ENCODE measurements at regions not wholly inside any gene's neighbourhood (a gene's known extent, or its start where the extent isn't known, plus 50 kb on each side); places are given as distances from the start of the nearest gene placed in this dataset.

GRCh38 chr5:89929834-89930233 is 479.7 kb downstream of the CETN3 start:
- DNase-seq = no peak
- no peak overlapping the region for H3K4me3 Mint-ChIP-seq (ENCODE audit: unreplicated experiment)
- no peaks in the 10 kb centered on the region for H3K9me3 Mint-ChIP-seq (ENCODE audit: unreplicated experiment)
- no peak overlapping the region for H3K27ac Mint-ChIP-seq (ENCODE audit: unreplicated experiment)
- H3K4me1 Mint-ChIP-seq (ENCODE audit: low read depth, unreplicated experiment) = no peaks in the 10 kb centered on the region
- no peaks in the 10 kb centered on the region for H3K36me3 Mint-ChIP-seq (ENCODE audit: unreplicated experiment)
- TF ChIP-seq CTCF (IDR thresholded peaks at IDR 0.05; ENCODE audit: partially characterized antibody, unreplicated experiment) = no peak
- no peaks in the 10 kb centered on the region for H3K27me3 Mint-ChIP-seq (ENCODE audit: unreplicated experiment)

GRCh38 chr5:89929173-89929572 is 480.4 kb downstream of the CETN3 start:
- Mint-ChIP-seq H3K36me3 (ENCODE audit: unreplicated experiment) (no peaks in the 10 kb centered on the region), H3K4me3 (ENCODE audit: unreplicated experiment) (no peak overlapping the region), H3K27ac (ENCODE audit: unreplicated experiment) (no peak overlapping the region), H3K9me3 (ENCODE audit: unreplicated experiment) (no peaks in the 10 kb centered on the region), H3K27me3 (ENCODE audit: unreplicated experiment) (no peaks in the 10 kb centered on the region), H3K4me1 (ENCODE audit: low read depth, unreplicated experiment) (no peaks in the 10 kb centered on the region)
- no peak for TF ChIP-seq CTCF (IDR thresholded peaks at IDR 0.05; ENCODE audit: partially characterized antibody, unreplicated experiment)
- no peak for DNase-seq

- Mint-ChIP-seq H3K27me3 (ENCODE audit: unreplicated experiment) (no peaks in the 10 kb centered on the region), H3K36me3 (ENCODE audit: unreplicated experiment) (no peaks in the 10 kb centered on the region), H3K27ac (ENCODE audit: unreplicated experiment) (no peak overlapping the region), H3K4me1 (ENCODE audit: low read depth, unreplicated experiment) (no peaks in the 10 kb centered on the region), H3K9me3 (ENCODE audit: unreplicated experiment) (no peaks in the 10 kb centered on the region), H3K4me3 (ENCODE audit: unreplicated experiment) (no peak overlapping the region)
- no peak for TF ChIP-seq CTCF (IDR thresholded peaks at IDR 0.05; ENCODE audit: partially characterized antibody, unreplicated experiment)
- no peak for DNase-seq
Measured at GRCh38 chr5:89922161-89922560, 487.4 kb downstream of the CETN3 start.

GRCh38 chr5:89917112-89917511 is 492.4 kb downstream of the CETN3 start:
- Mint-ChIP-seq H3K4me1 (ENCODE audit: low read depth, unreplicated experiment) (no peaks in the 10 kb centered on the region), H3K4me3 (ENCODE audit: unreplicated experiment) (no peak overlapping the region), H3K9me3 (ENCODE audit: unreplicated experiment) (no peaks in the 10 kb centered on the region), H3K36me3 (ENCODE audit: unreplicated experiment) (no peaks in the 10 kb centered on the region), H3K27me3 (ENCODE audit: unreplicated experiment) (no peaks in the 10 kb centered on the region), H3K27ac (ENCODE audit: unreplicated experiment) (no peak overlapping the region)
- DNase-seq = no peak
- TF ChIP-seq CTCF (IDR thresholded peaks at IDR 0.05; ENCODE audit: partially characterized antibody, unreplicated experiment) = no peak

GRCh38 chr5:89916131-89916530 is 493.4 kb downstream of the CETN3 start:
- Mint-ChIP-seq H3K4me3 (ENCODE audit: unreplicated experiment) (no peak overlapping the region), H3K36me3 (ENCODE audit: unreplicated experiment) (no peaks in the 10 kb centered on the region), H3K9me3 (ENCODE audit: unreplicated experiment) (no peaks in the 10 kb centered on the region), H3K27ac (ENCODE audit: unreplicated experiment) (no peak overlapping the region), H3K4me1 (ENCODE audit: low read depth, unreplicated experiment) (no peaks in the 10 kb centered on the region), H3K27me3 (ENCODE audit: unreplicated experiment) (no peaks in the 10 kb centered on the region)
- TF ChIP-seq CTCF (IDR thresholded peaks at IDR 0.05; ENCODE audit: partially characterized antibody, unreplicated experiment) = no peak
- no peak for DNase-seq
